ENCODE measurements at regions not wholly inside any gene's neighbourhood (a gene's known extent, or its start where the extent isn't known, plus 50 kb on each side); places are given as distances from the start of the nearest gene placed in this dataset.

DNA sequence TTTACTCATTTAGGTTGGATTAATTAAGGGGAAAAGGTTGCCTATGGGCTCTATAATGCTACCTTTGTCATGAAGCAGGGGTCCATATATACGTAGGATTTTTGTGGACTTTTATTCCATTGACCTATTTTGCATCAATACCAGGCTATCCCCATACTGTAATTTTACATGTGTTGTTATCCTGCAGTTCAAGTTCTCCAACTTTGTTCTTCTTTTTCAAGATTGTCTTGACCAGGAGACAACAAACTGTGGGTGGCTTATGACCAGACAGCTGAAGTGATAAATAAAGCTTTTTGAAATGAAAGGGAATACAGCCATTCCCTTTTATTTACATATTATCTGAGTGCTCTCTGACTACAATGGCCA, 345.7 kb downstream of the BARHL2 start:
- DNase-seq: no peak
- H3K9me3 ChIP-seq: no peaks in the 10 kb centered on the region
- no peak overlapping the region for H3K27ac ChIP-seq
- in situ Hi-C loops (cut with MboI; ENCODE audit: low sequenced_read_pairs in 4 of 4) (no loop called here), intact Hi-C loops (cut with DNase I; ENCODE audit: low total_unique reads) (no loop called here)
- TF ChIP-seq POLR2A (IDR thresholded peaks at IDR 0.05): no peak
- TF ChIP-seq, protein P1, sequence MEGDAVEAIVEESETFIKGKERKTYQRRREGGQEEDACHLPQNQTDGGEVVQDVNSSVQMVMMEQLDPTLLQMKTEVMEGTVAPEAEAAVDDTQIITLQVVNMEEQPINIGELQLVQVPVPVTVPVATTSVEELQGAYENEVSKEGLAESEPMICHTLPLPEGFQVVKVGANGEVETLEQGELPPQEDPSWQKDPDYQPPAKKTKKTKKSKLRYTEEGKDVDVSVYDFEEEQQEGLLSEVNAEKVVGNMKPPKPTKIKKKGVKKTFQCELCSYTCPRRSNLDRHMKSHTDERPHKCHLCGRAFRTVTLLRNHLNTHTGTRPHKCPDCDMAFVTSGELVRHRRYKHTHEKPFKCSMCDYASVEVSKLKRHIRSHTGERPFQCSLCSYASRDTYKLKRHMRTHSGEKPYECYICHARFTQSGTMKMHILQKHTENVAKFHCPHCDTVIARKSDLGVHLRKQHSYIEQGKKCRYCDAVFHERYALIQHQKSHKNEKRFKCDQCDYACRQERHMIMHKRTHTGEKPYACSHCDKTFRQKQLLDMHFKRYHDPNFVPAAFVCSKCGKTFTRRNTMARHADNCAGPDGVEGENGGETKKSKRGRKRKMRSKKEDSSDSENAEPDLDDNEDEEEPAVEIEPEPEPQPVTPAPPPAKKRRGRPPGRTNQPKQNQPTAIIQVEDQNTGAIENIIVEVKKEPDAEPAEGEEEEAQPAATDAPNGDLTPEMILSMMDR (IDR thresholded peaks at IDR 0.05 in 4 of 5, conservative IDR thresholded peaks at IDR 0.05 in 1 of 5): no peak
- H3K27me3 ChIP-seq: no peaks in the 10 kb centered on the region
- H3K36me3 ChIP-seq: no peaks in the 10 kb centered on the region
- no peaks in the 10 kb centered on the region for H3K4me1 ChIP-seq
- H3K4me3 ChIP-seq: no peak overlapping the region
- ATAC-seq: no peak

DNA sequence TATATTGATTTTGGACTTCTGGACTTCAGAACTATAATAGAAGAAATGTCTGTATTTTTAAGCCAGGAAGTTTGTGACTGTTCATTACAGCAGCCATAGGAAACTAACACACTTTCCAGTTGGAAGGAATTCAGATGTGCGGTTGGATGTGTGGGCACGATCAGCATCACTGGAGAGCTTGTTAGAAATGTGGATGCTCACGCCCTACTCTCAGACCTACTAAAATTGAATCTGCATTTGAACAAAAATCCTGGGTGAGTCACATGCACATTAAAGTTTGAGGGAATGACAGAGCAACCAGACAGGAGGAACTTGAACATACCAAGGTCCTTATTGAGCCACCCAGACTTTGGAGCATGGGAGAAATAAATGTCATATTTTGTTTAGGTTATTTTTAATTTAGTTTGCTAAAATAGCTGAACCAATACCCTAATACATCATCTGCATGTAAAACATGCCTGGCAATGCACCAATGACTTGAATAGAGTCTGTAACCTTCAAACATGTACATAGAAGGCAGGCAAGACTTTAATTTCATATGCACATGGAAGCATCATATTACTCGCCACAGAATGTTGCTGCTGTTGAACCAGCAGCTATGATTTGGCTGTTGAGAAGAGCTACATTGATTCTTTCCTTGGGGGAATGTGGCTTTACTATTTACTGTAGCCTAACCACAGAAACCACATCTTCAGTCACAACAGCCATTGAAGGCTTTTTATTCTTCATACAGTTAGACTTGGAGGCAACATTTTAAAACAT, 346.2 kb downstream of the BARHL2 start:
- Histone ChIP-seq H3K4me1 (no peaks in the 10 kb centered on the region), H3K27ac (no peak overlapping the region), H3K9me3 (no peaks in the 10 kb centered on the region), H3K27me3 (no peaks in the 10 kb centered on the region), H3K36me3 (no peaks in the 10 kb centered on the region), H3K4me3 (no peak overlapping the region)
- in situ Hi-C loops (cut with MboI; ENCODE audit: low sequenced_read_pairs in 4 of 4): no loop called here
- intact Hi-C loops (cut with DNase I; ENCODE audit: low total_unique reads): no loop called here
- TF ChIP-seq, protein P1 (IDR thresholded peaks at IDR 0.05 in 4 of 5, conservative IDR thresholded peaks at IDR 0.05 in 1 of 5): no peak
- TF ChIP-seq POLR2A (IDR thresholded peaks at IDR 0.05): no peak
- DNase-seq (no peak), ATAC-seq (no peak)

DNA sequence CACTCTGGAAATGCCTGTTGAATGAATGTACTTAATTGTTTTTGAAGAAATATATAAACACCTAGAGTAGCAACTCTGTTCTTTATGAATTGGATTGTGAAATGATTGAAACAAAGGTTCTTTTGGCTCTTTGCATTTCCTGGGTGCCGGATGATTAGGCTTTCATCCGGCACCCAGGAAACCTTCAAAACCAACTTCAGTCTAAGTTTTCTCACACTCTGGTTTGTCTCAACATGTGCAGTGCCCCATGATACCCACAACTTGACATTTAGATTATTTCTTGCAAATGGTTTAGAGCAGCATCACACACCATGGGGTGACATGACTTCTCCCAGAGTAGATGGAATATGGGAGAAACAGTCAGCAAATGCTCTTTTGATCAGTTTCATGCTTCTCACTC, 354.9 kb downstream of the BARHL2 start:
- no peak for DNase-seq
- Histone ChIP-seq H3K36me3 (no peaks in the 10 kb centered on the region), H3K4me3 (no peak overlapping the region), H3K27ac (no peak overlapping the region), H3K9me3 (no peaks in the 10 kb centered on the region), H3K27me3 (no peaks in the 10 kb centered on the region), H3K4me1 (no peaks in the 10 kb centered on the region)
- TF ChIP-seq, protein P1 (IDR thresholded peaks at IDR 0.05 in 4 of 5, conservative IDR thresholded peaks at IDR 0.05 in 1 of 5): no peak
- TF ChIP-seq POLR2A (IDR thresholded peaks at IDR 0.05): no peak
- intact Hi-C loops (cut with DNase I; ENCODE audit: low total_unique reads): no loop called here
- in situ Hi-C loops (cut with MboI; ENCODE audit: low sequenced_read_pairs in 4 of 4): loop anchor here in 1 of 4 donors (10.0 kb wide), 1 partner anchor 63 kb away; no protein-coding TSS in a partner anchor
- ATAC-seq: no peak

DNA sequence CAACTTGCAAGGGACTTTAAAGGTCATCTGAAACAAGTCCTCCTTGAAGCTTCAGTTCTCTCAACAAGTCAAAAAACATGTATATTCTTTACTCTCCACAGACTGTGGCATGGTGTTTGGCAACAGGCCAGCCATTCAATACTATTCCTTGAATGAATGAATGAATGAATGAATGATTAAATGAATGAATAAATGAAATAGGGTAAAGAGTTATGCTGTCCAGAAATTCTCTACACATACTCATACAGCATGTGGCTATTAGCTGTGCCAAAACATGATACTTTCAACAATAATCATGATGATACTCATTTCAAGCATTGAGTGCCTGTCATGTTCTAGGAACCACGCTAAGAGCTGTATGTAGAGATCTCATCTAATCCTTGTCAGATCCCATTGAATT, 356.1 kb downstream of the BARHL2 start:
- intact Hi-C loops (cut with DNase I; ENCODE audit: low total_unique reads): no loop called here
- Histone ChIP-seq H3K27ac (no peak overlapping the region), H3K4me1 (no peaks in the 10 kb centered on the region), H3K27me3 (no peaks in the 10 kb centered on the region), H3K9me3 (no peaks in the 10 kb centered on the region), H3K36me3 (no peaks in the 10 kb centered on the region), H3K4me3 (no peak overlapping the region)
- ATAC-seq: no peak
- in situ Hi-C loops (cut with MboI; ENCODE audit: low sequenced_read_pairs in 4 of 4): loop anchor here in 1 of 4 donors (10.0 kb wide), 1 partner anchor 64 kb away; no protein-coding TSS in a partner anchor
- no peak for TF ChIP-seq POLR2A (IDR thresholded peaks at IDR 0.05)
- TF ChIP-seq, protein P1 (IDR thresholded peaks at IDR 0.05 in 4 of 5, conservative IDR thresholded peaks at IDR 0.05 in 1 of 5): no peak
- DNase-seq: no peak
